Right ventricle myocardium superior (tissue), 1 donor: ENCODE measurements at regions not wholly inside any gene's neighbourhood (a gene's known extent, or its start where the extent isn't known, plus 50 kb on each side); places are given as distances from the start of the nearest gene placed in this dataset.
"Not testable (repeated sequence)": the region's sequence is repeated elsewhere in the genome, so short reads cannot be mapped to it uniquely, and the experiment has no call there.

ENCODE experiments used
- ATAC-seq: fragments of 200-7000 bp; cut with Tn5 transposase; one replicate; pipeline ENCODE4 v1.9.1; 2020; ENCODE audit warnings: mild to moderate bottlenecking; ENCODE audit not compliant: poor library complexity
- DNase-seq: peaks from one replicate; pipeline ENCODE4 v3.0.0-alpha.2; 2020
- intact Hi-C: fragments of 100-400 bp; cut with DNase I; formaldehyde crosslinking; loops from one replicate; pipeline ENCODE4 v1.11.2; 2022
- donor health status: DM: no; HTN: yes; CAD: no; lungs with severe emphysema.

DNA sequence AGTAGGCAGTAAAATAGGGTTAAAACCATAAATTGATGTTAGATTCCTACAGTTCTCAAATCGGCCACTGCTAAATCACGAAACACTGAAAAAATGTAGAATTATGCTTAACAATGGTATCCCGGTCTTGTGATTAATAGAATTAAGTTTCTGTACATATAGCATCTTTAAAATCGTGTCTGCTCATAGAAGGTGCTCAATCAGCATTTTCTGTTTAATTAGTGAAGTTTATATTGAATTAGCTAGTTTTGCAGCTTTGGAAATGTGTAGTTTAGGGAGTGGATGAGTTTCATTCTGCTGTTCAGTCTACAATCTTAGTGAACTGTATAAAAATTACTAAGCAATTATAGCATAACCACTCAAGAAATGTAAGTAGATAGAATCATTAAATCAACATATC, 1075.8 kb upstream of the FLRT2 start:
- intact Hi-C loops = no loop called here
- ATAC-seq (no peak), DNase-seq (no peak)

DNA sequence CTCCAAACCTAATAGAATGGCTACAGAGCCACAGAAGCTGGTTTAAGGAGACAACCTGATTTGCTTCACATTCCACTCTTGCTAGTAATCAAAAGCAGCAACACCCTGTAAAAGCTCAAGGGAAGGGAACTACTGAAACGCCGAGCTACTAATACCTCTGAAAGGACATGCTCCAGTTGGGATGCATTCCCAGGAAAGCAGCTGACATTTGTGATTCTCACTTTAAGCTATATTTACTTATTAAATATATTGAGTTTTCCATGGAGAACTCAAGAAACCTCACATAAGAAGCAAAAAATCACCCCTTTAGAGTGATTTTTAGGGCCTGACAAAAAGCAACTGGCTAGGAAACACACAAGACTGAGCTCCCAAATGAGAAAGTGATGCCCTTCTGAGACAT, 1073.0 kb upstream of the FLRT2 start:
- intact Hi-C loops = no loop called here
- DNase-seq (no peak), ATAC-seq (no peak)

DNA sequence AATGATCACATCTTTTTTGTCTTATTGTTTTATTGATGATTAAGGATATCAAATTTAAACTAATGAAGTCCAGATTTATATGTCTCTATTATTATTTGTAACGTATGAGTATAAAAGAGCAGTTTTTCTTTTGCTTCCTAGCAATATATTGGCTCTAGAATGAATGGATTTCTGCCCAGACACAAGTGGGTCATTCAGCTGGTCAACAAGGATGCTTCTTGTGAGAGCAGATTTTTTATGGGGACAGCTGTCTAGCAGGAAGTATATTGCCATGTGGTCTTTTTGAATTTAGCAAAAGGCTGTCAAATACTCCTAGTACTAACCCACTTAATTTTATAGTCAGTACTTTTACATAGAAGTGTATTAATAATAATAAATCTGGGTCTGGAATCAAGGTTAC, 1071.1 kb upstream of the FLRT2 start:
- intact Hi-C loops = no loop called here
- ATAC-seq (no peak), DNase-seq (no peak)

DNA sequence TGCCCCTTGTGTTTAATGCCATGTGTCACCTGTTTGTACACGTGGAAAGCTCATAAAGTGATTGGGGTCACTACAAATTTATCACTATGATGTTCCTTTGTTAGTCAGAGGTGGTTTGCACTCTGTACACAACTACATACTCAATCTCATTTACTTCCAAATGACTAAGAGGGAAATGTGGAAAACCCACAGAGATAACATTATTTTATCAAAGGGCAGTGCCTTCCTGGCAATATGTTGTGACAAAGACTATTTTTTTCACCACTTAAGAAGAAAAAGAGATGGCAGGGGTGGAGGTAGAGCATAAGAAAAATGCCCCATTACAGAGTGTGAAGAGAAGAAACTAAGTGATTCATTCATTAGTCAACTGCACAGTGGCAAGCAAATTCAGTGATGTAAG, 1064.1 kb upstream of the FLRT2 start:
- intact Hi-C loops = no loop called here
- DNase-seq (no peak), ATAC-seq (no peak)

DNA sequence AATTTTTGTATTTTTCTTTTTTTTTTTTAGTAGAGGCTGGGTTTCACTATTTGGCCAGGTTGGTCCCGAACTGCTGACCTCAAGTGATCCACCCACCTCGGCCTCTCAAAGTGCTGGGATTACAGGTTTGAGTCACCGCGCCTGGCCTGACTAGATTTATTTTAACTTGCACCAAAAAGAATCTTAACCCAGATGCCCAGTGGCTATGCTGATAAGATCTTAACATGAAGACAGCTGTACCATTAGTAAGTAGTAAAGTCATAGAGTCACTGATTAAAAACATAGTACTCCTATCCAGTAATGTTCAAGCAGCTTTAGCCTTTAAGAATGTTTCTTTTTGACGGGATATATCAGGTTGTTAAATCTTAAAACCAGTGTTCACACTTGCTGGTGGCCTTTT, 1061.8 kb upstream of the FLRT2 start:
- intact Hi-C loops = no loop called here
- ATAC-seq (no peak), DNase-seq (no peak)

DNA sequence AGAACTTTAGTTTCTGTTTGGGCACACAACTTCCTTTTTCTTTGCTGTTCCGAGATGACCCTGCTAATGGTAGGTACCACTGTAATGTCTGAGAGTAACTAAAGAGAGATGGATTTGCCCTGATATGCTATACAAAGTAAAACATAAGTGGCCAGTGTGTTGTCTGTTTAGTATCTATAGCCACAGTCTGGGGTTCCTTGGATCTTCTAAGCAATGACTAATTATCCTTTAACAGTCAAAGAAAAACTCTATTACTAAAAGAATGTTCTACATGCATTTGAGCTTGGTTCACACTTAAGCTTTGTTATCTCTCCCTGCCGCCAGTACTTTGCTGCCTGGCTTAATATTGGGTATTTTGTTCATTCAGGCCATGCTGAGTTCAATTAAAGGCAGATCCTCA, 1051.9 kb upstream of the FLRT2 start:
- DNase-seq (no peak), ATAC-seq (no peak)
- intact Hi-C loops = no loop called here

DNA sequence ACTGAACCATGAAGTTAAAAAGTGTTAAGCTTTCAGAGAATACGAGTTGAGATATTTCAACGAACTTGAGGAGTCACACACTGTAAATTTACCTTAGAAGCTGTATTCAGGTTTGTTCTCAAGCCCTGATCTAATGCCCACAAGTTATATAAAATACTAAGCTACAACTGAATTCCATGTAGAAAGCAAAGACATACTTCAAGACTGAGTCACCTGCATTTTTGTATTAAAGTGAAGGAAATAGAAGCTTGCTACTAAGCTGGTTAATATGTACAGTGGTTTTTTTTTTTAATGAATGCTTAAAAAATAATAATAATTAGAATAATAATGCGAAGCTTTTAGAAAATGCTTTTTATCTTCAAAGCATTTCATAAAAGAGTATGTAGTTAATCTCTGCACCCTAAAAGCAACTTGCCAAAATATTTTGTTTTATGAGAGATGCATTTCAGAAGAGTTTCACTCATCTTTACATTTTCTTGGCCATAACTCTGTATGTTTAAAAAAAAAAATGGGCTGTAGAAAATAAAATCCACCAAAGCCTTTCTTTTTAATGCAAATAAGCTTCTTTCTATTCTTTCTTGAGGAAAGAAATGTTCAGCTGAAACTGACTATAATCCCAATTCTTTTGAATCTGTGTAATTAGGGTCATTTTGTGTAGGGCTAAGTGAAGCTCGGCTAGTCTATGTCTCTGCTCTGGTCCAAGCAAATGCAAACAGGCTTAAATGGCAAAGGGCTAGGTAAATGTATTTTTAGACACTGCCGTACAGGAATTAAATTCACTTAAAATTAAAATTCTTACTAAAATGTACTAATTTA, 1047.5 kb upstream of the FLRT2 start:
- intact Hi-C loops = no loop called here
- ATAC-seq = no peak
- DNase-seq = no peak

DNA sequence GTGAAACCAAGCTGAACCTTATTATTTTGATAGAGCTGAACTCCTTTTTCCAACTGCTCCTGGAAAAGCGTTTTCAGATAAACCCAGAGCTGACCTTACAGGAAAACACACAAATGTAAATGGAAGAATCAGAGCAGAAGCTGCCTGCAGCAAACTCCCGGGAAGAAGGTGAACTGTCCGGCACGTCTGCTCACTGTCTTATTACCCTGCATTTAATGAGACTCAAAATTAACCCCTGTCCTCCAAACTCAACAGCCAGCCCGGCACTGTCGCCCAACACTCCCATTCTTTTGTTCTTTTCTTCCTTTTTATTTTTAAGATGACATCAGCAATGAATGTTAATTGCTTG, 1046.9 kb upstream of the FLRT2 start:
- ATAC-seq (no peak), DNase-seq (no peak)
- intact Hi-C loops = no loop called here

DNA sequence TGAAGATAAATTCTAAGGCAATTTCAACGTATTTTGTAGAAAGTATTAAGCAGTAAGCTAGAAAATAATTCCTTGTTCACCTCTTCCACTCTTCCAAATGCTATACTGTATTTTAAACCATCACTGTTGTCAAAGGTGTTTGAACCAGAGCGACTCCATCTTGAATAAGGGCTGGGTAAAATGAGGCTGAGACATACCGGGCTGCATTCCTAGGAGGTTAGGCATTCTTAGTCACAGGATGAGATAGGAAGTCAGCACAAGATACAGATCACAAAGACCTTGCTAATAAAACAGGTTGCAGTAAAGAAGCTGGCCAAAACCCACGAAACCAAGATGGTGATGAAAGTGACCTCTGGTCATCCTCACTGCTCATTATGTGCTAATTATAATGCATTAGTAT, 1045.7 kb upstream of the FLRT2 start:
- DNase-seq, ATAC-seq, intact Hi-C loops: not testable (repeated sequence)

DNA sequence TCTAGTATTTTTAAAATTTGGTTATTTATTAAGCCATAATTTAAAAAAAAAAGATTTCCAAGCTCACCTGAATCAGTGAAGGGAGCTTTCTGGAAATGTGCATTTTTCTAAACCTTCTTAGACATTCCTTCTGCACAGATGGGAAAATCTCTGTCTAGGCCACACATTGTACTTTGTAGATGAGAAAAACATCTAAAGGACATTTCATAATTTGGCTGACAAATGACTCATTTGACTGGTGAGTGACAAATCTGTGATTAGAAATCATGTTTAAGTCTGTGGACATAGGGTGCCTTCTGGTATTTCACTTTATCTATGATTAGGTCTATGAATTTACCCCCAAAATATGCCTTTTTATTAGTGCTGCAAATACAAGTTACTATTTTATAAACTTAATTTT, 1044.9 kb upstream of the FLRT2 start:
- ATAC-seq (peak; percentile 41), DNase-seq (no peak)
- intact Hi-C loops = no loop called here

DNA sequence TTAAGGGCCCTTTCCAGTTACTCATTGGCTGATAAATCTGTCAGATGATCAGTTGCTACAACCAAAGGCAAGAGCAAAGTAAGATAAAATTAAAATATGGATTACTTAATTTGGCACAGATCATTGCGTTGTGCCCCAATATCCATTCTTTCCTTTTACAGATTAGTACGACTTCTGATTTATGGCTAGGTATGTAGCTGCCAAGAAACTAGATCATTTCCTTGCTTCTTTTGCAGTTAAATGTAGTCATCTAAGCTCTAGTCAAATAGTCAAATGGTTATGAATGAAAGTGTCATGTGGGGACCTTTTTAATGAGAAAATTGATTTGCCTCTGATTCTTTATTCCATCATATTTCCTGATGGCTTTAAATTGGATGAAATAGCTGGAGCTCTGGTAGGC, 1039.9 kb upstream of the FLRT2 start:
- intact Hi-C loops = no loop called here

DNA sequence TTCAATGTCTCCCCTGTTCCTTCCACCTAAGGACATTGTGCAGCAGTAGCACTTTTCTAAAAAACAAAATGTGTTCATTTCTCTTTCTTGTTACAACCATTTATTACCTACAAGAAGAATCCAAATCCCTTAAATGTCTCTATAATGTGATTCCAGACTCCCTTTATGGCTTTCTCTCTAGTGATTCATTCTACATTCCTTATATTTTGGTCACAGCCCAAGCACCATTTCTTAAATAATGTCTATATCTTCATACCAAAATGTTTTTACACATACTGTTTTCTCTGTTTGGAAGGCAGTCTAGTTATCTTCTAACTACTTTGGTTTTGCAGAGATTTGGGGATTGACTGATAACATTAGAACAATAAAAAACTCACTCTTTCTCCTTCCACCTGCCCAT, 1037.3 kb upstream of the FLRT2 start:
- ATAC-seq (no peak), DNase-seq (no peak)
- intact Hi-C loops = no loop called here

More for the DNA sequence above, 1039.9 kb upstream of the FLRT2 start:
- DNase-seq = no peak
- ATAC-seq = no peak

DNA sequence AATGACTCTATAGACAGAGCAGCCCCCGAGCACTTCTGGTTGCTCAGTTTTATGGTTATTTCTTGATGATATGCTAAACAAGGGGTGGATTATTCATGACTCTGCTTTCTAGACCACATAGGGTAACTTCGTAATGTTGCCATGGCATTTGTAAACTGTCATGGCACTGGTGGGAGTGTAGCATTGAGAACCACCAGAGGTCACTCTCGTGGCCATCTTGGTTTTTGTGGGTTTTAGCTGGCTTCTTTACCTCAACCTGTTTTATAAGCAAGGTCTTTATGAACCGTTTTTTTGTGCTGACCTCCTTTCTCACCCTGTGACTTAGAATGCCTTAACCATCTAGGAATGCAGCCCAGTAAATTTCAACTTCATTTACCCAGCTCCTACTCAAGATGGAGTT, 1036.2 kb upstream of the FLRT2 start:
- no peak for ATAC-seq
- DNase-seq = no peak
- intact Hi-C loops = no loop called here

DNA sequence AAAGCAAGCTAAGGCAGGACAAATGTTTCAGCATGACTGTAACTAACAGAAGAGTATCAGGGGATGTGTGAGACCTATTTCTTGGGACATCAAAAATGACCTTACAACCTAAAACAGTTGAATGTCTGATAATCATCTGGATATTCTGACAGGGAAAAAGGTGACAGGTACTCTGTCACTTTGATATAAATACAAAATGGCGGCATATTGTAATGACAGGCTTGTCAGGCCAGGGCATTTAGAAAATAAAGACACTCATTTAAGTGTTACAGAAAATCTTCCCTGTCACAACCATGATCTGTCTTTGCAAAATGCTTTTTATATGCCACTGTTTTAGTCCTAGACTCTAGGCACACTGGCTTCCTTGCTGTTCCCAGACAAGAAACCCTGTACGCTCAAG, 1033.3 kb upstream of the FLRT2 start:
- intact Hi-C loops = no loop called here
- DNase-seq (no peak), ATAC-seq (no peak)

DNA sequence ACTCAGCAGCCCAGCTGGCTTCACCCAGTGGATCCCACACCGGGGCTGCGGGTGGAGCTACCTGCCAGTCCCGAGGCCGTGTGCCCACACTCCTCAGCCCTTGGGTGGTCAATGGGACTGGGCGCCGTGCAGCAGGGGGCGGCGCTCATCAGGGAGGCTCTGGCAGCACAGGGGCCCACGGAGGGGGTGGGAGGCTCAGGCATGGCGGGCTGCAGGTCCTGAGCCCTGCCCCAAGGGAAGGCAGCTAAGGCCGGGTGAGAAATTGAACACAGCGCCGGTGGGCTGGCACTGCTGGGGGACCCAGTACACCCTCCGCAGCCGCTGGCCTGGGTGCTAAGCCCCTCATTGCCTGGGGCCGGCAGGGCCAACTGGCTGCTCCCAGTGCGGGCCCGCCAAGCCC, 1017.1 kb upstream of the FLRT2 start:
- DNase-seq, ATAC-seq, intact Hi-C loops: not testable (repeated sequence)

DNA sequence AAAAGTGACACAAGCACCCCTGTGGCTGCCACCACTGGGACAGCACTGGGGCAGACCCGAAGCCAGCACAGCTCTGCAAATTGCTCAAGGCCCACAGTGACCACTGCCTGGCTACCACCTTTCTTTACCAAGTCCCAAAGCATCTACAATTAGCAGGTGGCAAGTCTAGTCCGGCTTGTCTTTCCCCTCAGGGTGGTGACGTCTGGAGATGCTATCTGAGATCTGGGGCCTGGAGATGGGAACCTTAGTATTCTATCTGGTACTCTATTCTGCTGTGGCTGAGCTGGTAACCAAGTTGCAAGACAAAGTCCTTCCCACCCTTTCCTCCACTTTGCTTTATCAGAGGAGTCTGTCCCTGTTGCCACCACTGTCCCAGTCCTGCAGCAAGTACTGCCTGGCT, 1010.1 kb upstream of the FLRT2 start:
- intact Hi-C loops = no loop called here
- no peak for ATAC-seq
- DNase-seq = no peak

DNA sequence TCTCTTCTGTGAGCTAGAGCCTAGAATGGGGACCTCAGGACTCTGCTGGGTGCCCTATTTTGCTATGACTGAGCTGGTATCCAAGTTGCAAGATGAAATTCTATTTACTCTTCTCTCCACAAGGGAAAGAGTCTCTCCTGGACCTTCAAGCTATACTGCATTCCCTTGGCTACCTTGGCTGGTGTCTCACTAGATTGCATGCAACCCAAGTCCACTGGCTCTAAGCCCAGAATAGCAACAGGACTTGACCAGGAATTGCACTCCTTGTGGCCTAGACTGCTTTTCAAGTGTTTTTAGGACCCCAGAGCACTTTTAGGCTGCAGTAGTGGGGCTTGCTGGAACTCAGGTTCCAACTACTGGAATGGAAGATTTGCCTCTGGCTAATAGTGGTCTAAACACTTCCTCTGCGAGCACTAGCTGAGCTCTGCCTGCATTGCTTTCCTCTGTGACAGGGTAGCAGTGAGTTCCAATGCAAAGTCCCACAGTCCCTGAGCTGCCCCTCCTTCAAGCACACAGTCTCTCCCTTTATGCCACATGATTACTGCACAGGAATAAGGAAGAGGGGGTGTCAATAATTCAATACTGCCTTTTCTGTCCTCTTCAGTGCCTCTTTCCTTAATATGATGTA, 1009.1 kb upstream of the FLRT2 start:
- ATAC-seq (no peak), DNase-seq (no peak)
- intact Hi-C loops = no loop called here

DNA sequence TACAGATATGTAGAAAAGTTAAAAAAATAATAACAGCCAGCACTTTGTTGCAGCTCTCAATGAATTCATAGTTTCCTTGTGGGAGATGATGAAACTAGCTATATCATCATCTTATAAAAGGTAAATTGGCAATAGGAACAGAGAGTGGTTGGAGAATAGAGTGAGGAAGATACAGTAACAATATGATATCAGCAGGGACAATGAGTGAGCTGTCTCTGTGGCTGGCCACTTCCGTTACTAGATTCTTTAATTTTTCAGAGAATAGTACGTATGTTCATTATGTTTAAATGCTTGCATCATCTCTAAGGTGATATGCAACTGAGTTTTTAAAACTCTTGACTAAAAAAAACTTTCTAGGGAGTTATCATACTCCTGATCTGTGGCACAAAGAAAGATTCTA, 1006.2 kb upstream of the FLRT2 start:
- DNase-seq (no peak), ATAC-seq (no peak)
- intact Hi-C loops = no loop called here

DNA sequence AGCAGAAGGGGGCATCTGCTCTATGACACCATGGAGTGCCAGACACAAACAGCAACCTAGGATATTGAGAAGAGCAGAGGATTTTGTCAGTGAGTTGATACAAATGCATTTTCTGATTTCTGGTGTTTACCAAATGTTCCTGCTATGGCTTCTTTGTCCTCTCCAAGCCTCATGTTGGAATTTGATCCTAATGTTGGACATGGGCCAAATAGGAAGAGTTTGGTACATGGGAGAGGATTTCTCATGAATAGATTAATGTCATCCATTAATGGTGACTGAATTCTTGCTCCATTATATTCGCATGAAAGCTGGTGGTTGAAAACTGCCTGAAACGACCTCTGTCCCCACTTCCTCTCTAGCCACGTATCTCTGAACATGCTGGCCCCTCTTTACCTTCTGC, 1002.2 kb upstream of the FLRT2 start:
- no peak for ATAC-seq
- intact Hi-C loops = no loop called here
- no peak for DNase-seq

DNA sequence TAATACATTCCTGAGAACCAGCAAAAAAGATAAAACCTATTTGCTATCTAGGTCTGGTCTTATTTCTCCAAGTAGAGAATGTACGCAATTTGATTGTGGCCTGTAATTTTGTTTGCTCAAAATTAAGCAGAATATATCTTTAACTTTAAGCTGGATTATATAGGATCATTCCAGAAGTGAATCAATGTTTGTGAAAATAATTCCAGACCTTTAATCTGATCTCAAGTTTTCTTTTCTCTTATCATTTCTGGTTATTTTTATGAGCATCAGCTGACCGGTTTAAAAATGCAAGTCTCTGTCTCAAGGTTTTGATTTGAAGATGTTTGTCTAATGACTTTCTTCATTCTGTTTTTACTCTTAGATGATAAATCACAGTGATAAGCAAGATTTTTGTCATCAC, 997.9 kb upstream of the FLRT2 start:
- DNase-seq (no peak), ATAC-seq (no peak)
- intact Hi-C loops = no loop called here
